ENCODE measurements at regions not wholly inside any gene's neighbourhood (a gene's known extent, or its start where the extent isn't known, plus 50 kb on each side); places are given as distances from the start of the nearest gene placed in this dataset.
"Not testable (repeated sequence)": the region's sequence is repeated elsewhere in the genome, so short reads cannot be mapped to it uniquely, and the experiment has no call there.

- no peaks in the 10 kb centered on the region for H3K9me3 ChIP-seq
- DNase-seq (no peak), ATAC-seq (no peak)
- intact Hi-C loops (cut with DNase I), result no loop called here
- no peaks in the 10 kb centered on the region for H3K36me3 ChIP-seq
- no peaks in the 10 kb centered on the region for H3K27me3 ChIP-seq
- no peak overlapping the region for H3K27ac ChIP-seq
- H3K4me3 ChIP-seq, result no peak overlapping the region
- H3K4me1 ChIP-seq, result no peaks in the 10 kb centered on the region
- WGBS (ENCODE audit: insufficient coverage, low coverage, low lambda C conversion rate, missing lambda C conversion rate), result 89% methylated on average over 2 of the region's 2 CpGs
- TF ChIP-seq CTCF (IDR thresholded peaks at IDR 0.05), result no peak
Observed at GRCh38 chr6:146985966-146986365, 218.3 kb upstream of the STXBP5 start.

- DNase-seq; H3K4me1 ChIP-seq; H3K4me3 ChIP-seq; H3K27ac ChIP-seq; H3K36me3 ChIP-seq; ATAC-seq; H3K9me3 ChIP-seq; H3K27me3 ChIP-seq; intact Hi-C loops (cut with DNase I): not testable (repeated sequence)
- 55% methylated on average over 1 of the region's 1 CpG for WGBS (ENCODE audit: insufficient coverage, low coverage, low lambda C conversion rate, missing lambda C conversion rate)
Observed at GRCh38 chr6:146987938-146988337, 216.3 kb upstream of the STXBP5 start.

GRCh38 chr6:146989860-146990259 is 214.4 kb upstream of the STXBP5 start:
- no peak overlapping the region for H3K27ac ChIP-seq
- ATAC-seq (no peak), DNase-seq (no peak)
- H3K9me3 ChIP-seq, result no peaks in the 10 kb centered on the region
- no peaks in the 10 kb centered on the region for H3K27me3 ChIP-seq
- TF ChIP-seq POLR2A (IDR thresholded peaks at IDR 0.05), result no peak
- TF ChIP-seq CTCF (IDR thresholded peaks at IDR 0.05), result no peak
- intact Hi-C loops (cut with DNase I), result no loop called here
- H3K4me1 ChIP-seq, result no peaks in the 10 kb centered on the region
- 69% methylated on average over 4 of the region's 4 CpGs for WGBS (ENCODE audit: insufficient coverage, low coverage, low lambda C conversion rate, missing lambda C conversion rate)
- no peaks in the 10 kb centered on the region for H3K36me3 ChIP-seq
- H3K4me3 ChIP-seq, result no peak overlapping the region

- intact Hi-C loops (cut with DNase I), result no loop called here
Observed at GRCh38 chr6:146990284-146990683, 213.9 kb upstream of the STXBP5 start.

More at GRCh38 chr6:146990284-146990683, 213.9 kb upstream of the STXBP5 start:
- Histone ChIP-seq H3K36me3 (no peaks in the 10 kb centered on the region), H3K27me3 (no peaks in the 10 kb centered on the region), H3K9me3 (no peaks in the 10 kb centered on the region), H3K4me1 (no peaks in the 10 kb centered on the region), H3K27ac (no peak overlapping the region), H3K4me3 (no peak overlapping the region)
- 60% methylated on average over 2 of the region's 2 CpGs for WGBS (ENCODE audit: insufficient coverage, low coverage, low lambda C conversion rate, missing lambda C conversion rate)
- TF ChIP-seq CTCF (IDR thresholded peaks at IDR 0.05) (no peak), POLR2A (IDR thresholded peaks at IDR 0.05) (no peak)
- ATAC-seq (no peak), DNase-seq (no peak)
